ENCODE measurements at regions not wholly inside any gene's neighbourhood (a gene's known extent, or its start where the extent isn't known, plus 50 kb on each side); places are given as distances from the start of the nearest gene placed in this dataset.

GRCh38 chr21:24339406-24339805 is 1267.9 kb downstream of the MRPL39 start:
- H3K27ac ChIP-seq, result no peak overlapping the region
- H3K36me3 ChIP-seq, result no peaks in the 10 kb centered on the region
- DNase-seq (ENCODE audit: low spot score) (no peak), ATAC-seq (ENCODE audit: insufficient number of reproducible peaks, low FRiP score, low read depth) (no peak)
- H3K27me3 ChIP-seq (replicated peaks; ENCODE audit: insufficient read depth), result no peaks in the 10 kb centered on the region
- peaks cover 3 to 4% of the 10 kb centered on the region in 2 donors for H3K4me1 ChIP-seq (ENCODE audit: control insufficient read depth in 1 of 2, low read depth in 2 of 2)
- no peak overlapping the region for H3K4me3 ChIP-seq
- no peaks in the 10 kb centered on the region for H3K9me3 ChIP-seq
- no peak for TF ChIP-seq CTCF (IDR thresholded peaks at IDR 0.05)

- DNase-seq (ENCODE audit: low spot score), result no peak
- H3K27me3 ChIP-seq (replicated peaks; ENCODE audit: insufficient read depth), result no peaks in the 10 kb centered on the region
- peaks cover under 1 to 4% of the 10 kb centered on the region in 2 donors for H3K4me1 ChIP-seq (ENCODE audit: control insufficient read depth in 1 of 2, low read depth in 2 of 2)
- H3K36me3 ChIP-seq, result no peaks in the 10 kb centered on the region
- TF ChIP-seq CTCF (IDR thresholded peaks at IDR 0.05), result no peak
- ATAC-seq (ENCODE audit: insufficient number of reproducible peaks, low FRiP score, low read depth), result no peak
- no peak overlapping the region for H3K4me3 ChIP-seq
- no peaks in the 10 kb centered on the region for H3K9me3 ChIP-seq
- no peak overlapping the region for H3K27ac ChIP-seq
These were observed 1270.8 kb downstream of the MRPL39 start for GRCh38 chr21:24336491-24336890.

- no peaks in the 10 kb centered on the region for H3K9me3 ChIP-seq
- no peak overlapping the region for H3K27ac ChIP-seq
- H3K27me3 ChIP-seq (replicated peaks; ENCODE audit: insufficient read depth), result no peaks in the 10 kb centered on the region
- H3K4me3 ChIP-seq, result no peak overlapping the region
- TF ChIP-seq CTCF (IDR thresholded peaks at IDR 0.05), result no peak
- no peak for DNase-seq (ENCODE audit: low spot score)
- H3K4me1 ChIP-seq (ENCODE audit: control insufficient read depth in 1 of 2, low read depth in 2 of 2), result no peaks in the 10 kb centered on the region
- no peak for ATAC-seq (ENCODE audit: insufficient number of reproducible peaks, low FRiP score, low read depth)
- no peaks in the 10 kb centered on the region for H3K36me3 ChIP-seq
These were observed 1283.7 kb downstream of the MRPL39 start for GRCh38 chr21:24323536-24323935.

- Histone ChIP-seq H3K36me3 (no peaks in the 10 kb centered on the region), H3K9me3 (no peaks in the 10 kb centered on the region), H3K4me3 (no peak overlapping the region), H3K4me1 (ENCODE audit: control insufficient read depth in 1 of 2, low read depth in 2 of 2) (no peaks in the 10 kb centered on the region), H3K27me3 (replicated peaks; ENCODE audit: insufficient read depth) (no peaks in the 10 kb centered on the region), H3K27ac (no peak overlapping the region)
- no peak for ATAC-seq (ENCODE audit: insufficient number of reproducible peaks, low FRiP score, low read depth)
- no peak for TF ChIP-seq CTCF (IDR thresholded peaks at IDR 0.05)
- no peak for DNase-seq (ENCODE audit: low spot score)
These were observed 1290.9 kb downstream of the MRPL39 start for GRCh38 chr21:24316277-24316922.

- no peak overlapping the region for H3K27ac ChIP-seq
- TF ChIP-seq CTCF (IDR thresholded peaks at IDR 0.05), result no peak
These were observed 1296.5 kb downstream of the MRPL39 start for GRCh38 chr21:24310788-24311187.

More at GRCh38 chr21:24310788-24311187, 1296.5 kb downstream of the MRPL39 start:
- Histone ChIP-seq H3K4me1 (ENCODE audit: control insufficient read depth in 1 of 2, low read depth in 2 of 2) (no peaks in the 10 kb centered on the region), H3K4me3 (no peak overlapping the region), H3K9me3 (no peaks in the 10 kb centered on the region), H3K36me3 (no peaks in the 10 kb centered on the region), H3K27me3 (replicated peaks; ENCODE audit: insufficient read depth) (no peaks in the 10 kb centered on the region)
- DNase-seq (ENCODE audit: low spot score), result no peak
- no peak for ATAC-seq (ENCODE audit: insufficient number of reproducible peaks, low FRiP score, low read depth)
